Esophagus squamous epithelium (tissue), 5 donors: ENCODE measurements at regions not wholly inside any gene's neighbourhood (a gene's known extent, or its start where the extent isn't known, plus 50 kb on each side); places are given as distances from the start of the nearest gene placed in this dataset.

Experiments used
- DNase-seq: peaks from one replicate; lab custom pipeline; 2025; lab: John Stamatoyannopoulos, UW
- H3K27ac ChIP-seq, 4 donors: fragments of 200-600 bp; sonication (generic); one replicate each; pipeline ENCODE4 v1.5.1; 2016 to 2019; ENCODE audit warnings: mild to moderate bottlenecking in 1 of 4
- H3K27me3 ChIP-seq, 4 donors: fragments of 200-600 bp; sonication (generic); 1 replicate in 3 of 4; 2 replicates in 1 of 4; pipeline versions ENCODE4 v1.5.1 to v1.6.0; 2017 to 2021; ENCODE audit warnings: antibody characterized with exemption in 1 of 4
- H3K36me3 ChIP-seq, 3 donors: fragments of 200-600 bp; sonication (generic); one replicate each; pipeline ENCODE4 v1.5.1; 2016 to 2019
- H3K4me1 ChIP-seq, 3 donors: fragments of 200-600 bp; sonication (generic); one replicate each; pipeline ENCODE4 v1.5.1; 2017 to 2019
- H3K4me3 ChIP-seq, 4 donors: fragments of 200-600 bp; sonication (generic); 1 replicate in 3 of 4; 2 replicates in 1 of 4; pipeline ENCODE4 v1.5.1; 2016 to 2019; ENCODE audit warnings: mild to moderate bottlenecking in 2 of 4, moderate library complexity in 1 of 4
- H3K9me3 ChIP-seq, 3 donors: fragments of 200-600 bp; sonication (generic); one replicate each; pipeline ENCODE4 v1.5.1; 2016 to 2019
- POLR2A ChIP-seq, 4 donors: fragments of 450-650 bp; IDR thresholded peaks; one replicate each; pipeline ENCODE4 v1.6.1; 2017; ENCODE audit warnings: antibody characterized with exemption in 4 of 4, mild to moderate bottlenecking in 4 of 4, moderate library complexity in 3 of 4
- WGBS, 2 donors: methylation state at CpG; one replicate each; pipeline ENCODE4 v1.1.5; 2018; 5-methylcytosine and 5-hydroxymethylcytosine counted together
- intact Hi-C: fragments of 100-400 bp; cut with DNase I; formaldehyde crosslinking; loops from one replicate; pipeline ENCODE4 v1.15.0; 2022
- TF ChIP-seq, protein P1 (sequence below), 6 experiments: fragments of 450-650 bp in 4 of 6; fragments of 200-600 bp in 2 of 6; sonication (generic) in 2 of 6; IDR thresholded peaks; one replicate each; pipeline ENCODE4 v1.5.1; 2016 to 2019; ENCODE audit warnings: antibody characterized with exemption in 6 of 6, mild to moderate bottlenecking in 4 of 6, moderate library complexity in 4 of 6
- donor health status: DM: yes; HTN: yes; CAD: no.

- 54 to 64% methylated on average over 3 of the region's 3 CpGs for WGBS, 2 donors
- DNase-seq = no peak
- no peaks in the 10 kb centered on the region for H3K4me1 ChIP-seq
- H3K36me3 ChIP-seq = no peaks in the 10 kb centered on the region
- no peaks in the 10 kb centered on the region for H3K9me3 ChIP-seq
- H3K27me3 ChIP-seq = no peaks in the 10 kb centered on the region
- H3K4me3 ChIP-seq = no peak overlapping the region
- intact Hi-C loops = no loop called here
- no peak overlapping the region for H3K27ac ChIP-seq
- TF ChIP-seq, protein P1, sequence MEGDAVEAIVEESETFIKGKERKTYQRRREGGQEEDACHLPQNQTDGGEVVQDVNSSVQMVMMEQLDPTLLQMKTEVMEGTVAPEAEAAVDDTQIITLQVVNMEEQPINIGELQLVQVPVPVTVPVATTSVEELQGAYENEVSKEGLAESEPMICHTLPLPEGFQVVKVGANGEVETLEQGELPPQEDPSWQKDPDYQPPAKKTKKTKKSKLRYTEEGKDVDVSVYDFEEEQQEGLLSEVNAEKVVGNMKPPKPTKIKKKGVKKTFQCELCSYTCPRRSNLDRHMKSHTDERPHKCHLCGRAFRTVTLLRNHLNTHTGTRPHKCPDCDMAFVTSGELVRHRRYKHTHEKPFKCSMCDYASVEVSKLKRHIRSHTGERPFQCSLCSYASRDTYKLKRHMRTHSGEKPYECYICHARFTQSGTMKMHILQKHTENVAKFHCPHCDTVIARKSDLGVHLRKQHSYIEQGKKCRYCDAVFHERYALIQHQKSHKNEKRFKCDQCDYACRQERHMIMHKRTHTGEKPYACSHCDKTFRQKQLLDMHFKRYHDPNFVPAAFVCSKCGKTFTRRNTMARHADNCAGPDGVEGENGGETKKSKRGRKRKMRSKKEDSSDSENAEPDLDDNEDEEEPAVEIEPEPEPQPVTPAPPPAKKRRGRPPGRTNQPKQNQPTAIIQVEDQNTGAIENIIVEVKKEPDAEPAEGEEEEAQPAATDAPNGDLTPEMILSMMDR (IDR thresholded peaks at IDR 0.05) = no peak
Observed at GRCh38 chr2:183536290-183536689, 412.0 kb downstream of the NUP35 start.

DNA sequence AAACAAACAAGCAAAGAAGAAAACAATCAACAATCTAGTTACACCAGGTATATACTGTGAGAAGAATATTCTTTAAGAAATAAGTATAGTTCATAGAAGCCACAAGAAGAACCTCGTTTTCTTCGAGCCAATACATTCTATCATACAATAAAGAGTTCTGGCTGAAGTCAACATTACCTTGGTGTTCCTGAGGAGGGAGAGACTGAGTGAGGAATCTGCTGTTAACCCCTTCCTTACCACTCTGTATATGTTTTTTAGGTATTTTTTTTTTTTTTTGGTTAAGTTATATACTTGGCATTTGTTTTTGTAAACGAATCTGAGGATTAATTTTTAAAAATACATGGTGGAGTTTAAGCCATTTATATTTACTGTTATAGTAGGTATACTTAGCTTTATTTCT, 412.5 kb downstream of the NUP35 start:
- H3K27me3 ChIP-seq = no peaks in the 10 kb centered on the region
- no peak overlapping the region for H3K4me3 ChIP-seq
- intact Hi-C loops = no loop called here
- no peaks in the 10 kb centered on the region for H3K9me3 ChIP-seq
- no peak overlapping the region for H3K27ac ChIP-seq
- DNase-seq = no peak
- H3K36me3 ChIP-seq = no peaks in the 10 kb centered on the region
- no peaks in the 10 kb centered on the region for H3K4me1 ChIP-seq
- WGBS, 2 donors = 62 to 76% methylated on average over 3 of the region's 3 CpGs
- TF ChIP-seq, protein P1 (IDR thresholded peaks at IDR 0.05) = no peak

- 44 to 77% methylated on average over 5 to 6 of the region's 6 CpGs for WGBS, 2 donors
- Histone ChIP-seq H3K27me3 (no peaks in the 10 kb centered on the region), H3K36me3 (no peaks in the 10 kb centered on the region), H3K27ac (no peak overlapping the region), H3K4me3 (no peak overlapping the region), H3K9me3 (peaks cover 0 to 6% (median 4%) of the 10 kb centered on the region in 3 donors), H3K4me1 (no peaks in the 10 kb centered on the region)
- no peak for DNase-seq
- TF ChIP-seq, protein P1 (IDR thresholded peaks at IDR 0.05) = no peak
- no peak for TF ChIP-seq POLR2A (IDR thresholded peaks at IDR 0.05)
- intact Hi-C loops = no loop called here
Observed at GRCh38 chr2:183541766-183542165, 417.5 kb downstream of the NUP35 start.

- no peak for DNase-seq
- Histone ChIP-seq H3K9me3 (peaks cover 0 to 8% (median 4%) of the 10 kb centered on the region in 3 donors), H3K27me3 (no peaks in the 10 kb centered on the region), H3K27ac (no peak overlapping the region), H3K4me1 (no peaks in the 10 kb centered on the region), H3K4me3 (no peak overlapping the region), H3K36me3 (no peaks in the 10 kb centered on the region)
- intact Hi-C loops = no loop called here
- WGBS, 2 donors = 81 to 86% methylated on average over 2 to 3 of the region's 3 CpGs
- no peak for TF ChIP-seq POLR2A (IDR thresholded peaks at IDR 0.05)
- TF ChIP-seq, protein P1 (IDR thresholded peaks at IDR 0.05) = no peak
Observed at GRCh38 chr2:183542606-183543005, 418.4 kb downstream of the NUP35 start.

DNA sequence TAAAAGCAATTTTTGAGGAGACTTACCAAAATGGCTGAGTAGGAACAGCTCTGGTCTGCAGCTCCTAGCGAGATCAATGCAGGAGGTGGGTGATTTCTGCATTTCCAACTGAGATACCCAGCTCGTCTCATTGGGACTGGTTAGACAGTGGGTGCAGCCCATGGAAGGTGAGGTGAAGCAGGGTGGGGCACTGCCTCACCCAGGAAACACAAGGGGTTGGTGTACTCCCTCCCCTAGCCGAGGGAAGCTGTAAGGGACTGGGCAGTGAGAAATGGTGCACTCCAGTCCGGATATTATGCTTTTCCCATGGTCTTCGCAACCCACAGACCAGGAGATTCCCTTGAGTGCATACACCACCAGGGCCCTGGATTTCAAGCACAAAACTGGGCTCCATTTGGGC, 419.0 kb downstream of the NUP35 start:
- H3K36me3 ChIP-seq = no peaks in the 10 kb centered on the region
- H3K27me3 ChIP-seq = no peaks in the 10 kb centered on the region
- no peaks in the 10 kb centered on the region for H3K4me1 ChIP-seq
- no peak overlapping the region for H3K27ac ChIP-seq
- intact Hi-C loops = no loop called here
- H3K9me3 ChIP-seq = peaks cover 0 to 8% (median 4%) of the 10 kb centered on the region in 3 donors
- WGBS, 2 donors = 83 to 88% methylated on average over 1 to 5 of the region's 5 CpGs
- TF ChIP-seq, protein P1 (IDR thresholded peaks at IDR 0.05) = no peak
- TF ChIP-seq POLR2A (IDR thresholded peaks at IDR 0.05) = no peak
- no peak overlapping the region for H3K4me3 ChIP-seq
- no peak for DNase-seq
